ENCODE measurements at regions not wholly inside any gene's neighbourhood (a gene's known extent, or its start where the extent isn't known, plus 50 kb on each side); places are given as distances from the start of the nearest gene placed in this dataset.

GRCh38 chr12:9348906-9349518 is 140.8 kb upstream of the PZP start:
- TF ChIP-seq POLR2A (IDR thresholded peaks at IDR 0.05; ENCODE audit: low read length) (no peak), GATA1 (IDR thresholded peaks at IDR 0.05; ENCODE audit: low read depth, low read length) (no peak)

Data from erythroblast (primary cell).